GM21528 (cell line): ENCODE measurements at regions not wholly inside any gene's neighbourhood (a gene's known extent, or its start where the extent isn't known, plus 50 kb on each side); places are given as distances from the start of the nearest gene placed in this dataset.

Experiments
- ATAC-seq: cut with Tn5 transposase; IDR thresholded peaks from one replicate; pipeline ENCODE4 v1.9.1; 2021; ENCODE audit warnings: mild to moderate bottlenecking, moderate library complexity; ENCODE audit not compliant: unreplicated experiment, low FRiP score

DNA sequence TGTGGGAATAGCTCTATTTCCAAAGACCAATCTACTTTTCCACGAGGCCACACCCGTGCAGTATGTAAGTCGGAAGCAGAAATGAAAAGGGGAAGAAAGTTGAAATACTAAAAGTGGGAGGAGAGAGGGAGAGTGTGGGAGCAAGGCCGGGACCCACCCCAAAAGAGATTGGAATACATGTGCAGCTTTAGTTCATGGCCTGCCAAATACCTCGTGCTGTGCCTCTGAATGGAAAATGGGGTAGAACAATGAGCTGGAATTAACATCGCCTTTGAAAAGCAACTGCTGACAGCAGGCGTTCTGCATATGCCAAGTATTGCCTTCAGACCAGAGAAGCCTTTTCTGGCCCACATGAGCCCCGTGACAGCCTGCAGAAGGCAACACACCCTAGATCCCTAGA lies 155.6 kb downstream of the CD83 start:
- ATAC-seq = no peak

- no peak for ATAC-seq
Measured at GRCh38 chr6:14274016-14274415, 156.4 kb downstream of the CD83 start.

GRCh38 chr6:14274546-14275492 lies 157.2 kb downstream of the CD83 start:
- ATAC-seq = no peak

- no peak for ATAC-seq
Measured at GRCh38 chr6:14275493-14275851, 157.9 kb downstream of the CD83 start.

DNA sequence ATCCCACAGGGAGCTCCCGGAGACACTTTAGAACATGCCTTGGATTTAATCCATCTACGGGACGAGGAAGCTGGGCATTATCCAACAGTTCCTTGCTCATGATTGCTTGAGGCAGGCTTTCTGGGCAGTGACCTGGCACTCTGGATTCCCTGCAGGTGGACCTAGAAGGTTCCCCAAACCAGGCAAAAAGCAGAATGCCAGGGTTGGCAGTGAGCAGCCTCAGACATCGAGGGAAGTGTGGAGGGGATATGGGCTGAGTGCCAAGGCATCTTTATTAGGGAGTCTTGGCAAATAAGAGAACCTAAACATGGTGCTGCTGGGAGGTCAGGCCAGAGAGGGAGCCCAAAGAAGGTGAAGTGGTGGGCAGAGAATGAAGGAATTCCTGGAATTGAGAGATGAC lies 158.5 kb downstream of the CD83 start:
- ATAC-seq = no peak

- peak; percentile 77 for ATAC-seq
Measured at GRCh38 chr6:14276667-14277404, 159.3 kb downstream of the CD83 start.

DNA sequence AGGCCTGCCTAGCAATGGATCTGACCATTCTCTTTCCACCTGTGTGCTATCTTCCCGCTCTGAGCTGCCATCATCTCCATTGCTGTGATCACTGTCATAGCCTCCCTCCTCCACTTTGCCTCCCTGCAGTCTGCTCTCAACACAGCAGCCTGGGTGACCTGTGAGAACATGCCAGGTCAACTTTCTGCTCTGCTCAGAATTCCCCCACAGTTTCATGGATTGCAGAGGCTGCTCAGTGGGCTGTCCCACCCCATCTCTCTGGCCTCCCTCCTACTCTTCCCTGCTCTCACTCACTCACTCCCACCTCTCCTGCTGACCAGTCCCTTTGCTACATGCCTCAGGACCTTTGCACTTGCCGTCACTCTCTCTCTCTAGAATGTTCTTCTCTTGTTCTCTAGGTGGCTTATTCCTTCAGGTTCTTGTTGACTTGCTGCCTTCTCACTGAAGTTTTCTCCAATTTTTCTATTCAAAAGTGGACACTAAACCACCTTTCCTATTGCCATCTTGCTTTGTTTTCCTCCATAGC lies 159.9 kb downstream of the CD83 start:
- peak; percentile 21 for ATAC-seq

DNA sequence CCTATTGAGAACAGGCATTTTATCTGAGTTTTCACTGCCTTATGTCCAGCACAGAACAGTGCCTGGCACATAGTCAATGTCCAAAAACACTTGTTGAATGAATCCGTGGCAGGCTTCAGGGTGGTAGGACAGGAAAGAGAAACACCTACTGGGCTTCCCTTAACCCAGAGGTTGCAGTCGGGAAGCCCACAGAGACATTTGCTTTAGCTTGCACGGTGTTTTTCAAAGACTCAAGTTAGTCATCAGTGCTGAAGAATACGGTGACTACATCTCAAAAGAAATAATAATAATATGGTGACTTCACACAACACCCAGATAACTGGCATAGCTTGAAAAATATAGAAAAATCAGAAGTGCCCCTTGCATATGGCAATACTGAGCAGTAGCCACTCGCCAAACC lies 160.4 kb downstream of the CD83 start:
- no peak for ATAC-seq

GRCh38 chr6:14278446-14278845 lies 160.9 kb downstream of the CD83 start:
- no peak for ATAC-seq

- no peak for ATAC-seq
Measured at GRCh38 chr6:14280006-14280510, 162.5 kb downstream of the CD83 start.

DNA sequence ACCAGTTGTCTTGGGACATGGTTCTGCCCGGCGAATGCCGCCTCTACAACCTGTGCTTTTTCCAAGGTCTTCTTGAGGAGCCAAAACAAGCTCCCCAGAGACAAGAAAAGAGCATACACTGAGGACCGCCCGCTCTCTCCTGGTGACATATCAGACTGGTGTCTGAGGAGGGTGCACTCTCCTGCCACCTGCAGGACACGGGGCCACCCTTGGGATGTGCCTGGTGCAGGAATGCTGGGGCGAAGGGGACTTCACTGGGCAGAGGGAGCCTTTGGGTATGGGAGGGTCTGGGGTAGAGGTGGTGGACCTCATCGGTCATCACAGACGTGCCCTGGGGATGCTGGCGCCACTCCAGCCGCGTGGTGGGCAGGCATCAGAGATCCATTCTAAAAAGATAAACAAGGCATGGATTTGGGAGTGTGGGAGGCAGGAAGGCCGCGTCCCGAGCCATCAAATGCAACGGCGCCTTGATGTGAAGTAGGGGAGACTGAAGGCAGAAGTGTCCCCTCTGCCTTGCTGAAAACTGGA lies 163.3 kb downstream of the CD83 start:
- ATAC-seq = no peak

DNA sequence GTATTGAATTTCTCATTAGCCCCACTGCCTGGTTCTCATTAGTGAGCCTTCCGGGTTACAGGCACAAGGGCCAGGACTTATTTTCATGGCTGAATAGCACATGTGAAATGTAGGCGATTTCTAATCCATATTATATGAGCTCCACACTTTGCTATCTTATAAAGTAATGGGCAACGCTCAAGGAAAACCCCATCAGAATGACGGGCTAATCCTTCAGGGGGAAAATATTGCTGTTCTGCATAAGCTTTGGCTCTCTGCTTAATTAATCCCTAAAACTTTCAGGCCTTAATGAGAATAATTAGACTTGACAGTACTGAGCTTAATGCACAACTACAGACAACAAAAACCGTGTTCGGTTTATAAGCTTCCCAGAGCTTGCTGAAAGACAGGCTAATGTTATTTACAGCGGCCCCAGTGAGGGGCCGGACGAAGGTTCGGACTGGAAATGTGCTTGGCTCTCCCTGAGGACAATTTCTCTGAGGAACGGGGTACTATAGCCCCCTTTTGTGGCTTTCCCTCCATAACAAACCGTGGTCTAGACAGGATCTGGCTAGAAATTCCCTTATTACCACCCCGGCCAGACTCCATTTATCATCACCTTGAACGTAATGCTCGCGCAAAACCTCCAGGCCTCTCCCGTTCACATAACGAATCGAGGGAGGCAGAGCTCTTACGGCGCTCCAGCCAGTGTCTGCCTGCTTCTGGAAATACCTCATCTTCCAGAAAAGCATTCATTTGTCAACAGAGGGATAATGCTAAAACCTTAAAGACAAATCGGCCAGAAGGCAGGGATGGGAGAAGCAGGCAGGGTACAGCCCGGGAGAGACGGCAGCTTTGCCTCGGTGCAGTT lies 164.5 kb downstream of the CD83 start:
- no peak for ATAC-seq

GRCh38 chr6:14282854-14283505 lies 165.4 kb downstream of the CD83 start:
- ATAC-seq = no peak

GRCh38 chr6:14283600-14284235 lies 166.1 kb downstream of the CD83 start:
- no peak for ATAC-seq

- no peak for ATAC-seq
Measured at GRCh38 chr6:14284969-14285590, 167.5 kb downstream of the CD83 start.

GRCh38 chr6:14286144-14286543 lies 168.6 kb downstream of the CD83 start:
- no peak for ATAC-seq

DNA sequence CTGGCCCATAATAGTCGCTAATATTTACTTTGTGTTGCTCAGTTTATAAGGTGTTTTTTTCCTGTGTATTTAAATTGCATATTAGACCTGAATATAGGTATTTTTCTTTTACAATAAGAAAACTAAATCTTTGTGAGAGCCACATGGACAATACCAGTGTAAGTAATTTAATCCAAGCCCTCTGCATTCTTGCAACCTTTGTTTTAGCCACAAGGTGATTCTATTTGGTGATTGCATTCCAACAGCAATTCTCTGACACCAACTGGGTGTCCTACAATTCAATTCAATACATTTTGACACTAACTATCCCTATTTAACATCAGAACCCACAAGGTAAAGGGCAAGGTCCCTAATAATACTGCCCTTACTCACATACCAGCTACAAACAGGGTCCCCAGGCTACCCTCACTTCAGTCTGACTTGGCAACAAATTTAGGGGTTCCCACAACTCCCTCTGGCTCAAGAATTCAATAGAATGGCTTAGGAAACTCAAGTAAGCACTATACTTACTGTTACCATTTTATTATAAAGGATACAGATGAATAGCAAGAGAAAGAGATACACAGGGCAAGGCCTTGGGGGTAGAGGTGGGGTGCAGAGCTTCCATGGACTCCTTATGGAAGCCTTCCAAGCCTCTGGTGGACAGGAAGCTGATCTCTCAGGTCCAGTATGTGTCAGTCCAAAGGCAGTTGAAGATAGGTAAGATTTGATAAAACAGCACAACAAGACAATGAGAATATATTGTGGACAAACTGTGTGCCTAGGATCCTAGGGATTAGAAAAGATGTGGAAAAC lies 169.3 kb downstream of the CD83 start:
- ATAC-seq = no peak

DNA sequence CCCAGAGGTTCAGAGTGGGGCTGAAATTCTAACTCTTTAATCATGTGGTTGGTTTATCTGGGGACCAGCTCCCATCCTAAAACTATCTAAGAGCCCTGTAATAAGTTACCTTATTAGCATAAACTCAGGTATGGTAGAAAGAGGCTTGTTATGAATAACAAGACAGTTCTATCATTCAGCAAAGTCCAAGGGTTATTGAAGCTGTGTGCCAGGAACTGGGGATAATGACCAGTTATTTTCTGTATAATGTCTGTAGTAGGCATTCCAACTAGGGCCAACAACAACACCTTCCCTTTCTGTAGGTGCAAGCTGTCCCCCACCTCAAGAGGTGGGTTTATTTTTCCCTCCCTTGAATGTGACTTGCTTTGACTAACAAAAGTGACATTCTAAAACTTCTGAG lies 170.1 kb downstream of the CD83 start:
- ATAC-seq = no peak
